Right atrium auricular region (tissue), 2 donors: ENCODE measurements at regions not wholly inside any gene's neighbourhood (a gene's known extent, or its start where the extent isn't known, plus 50 kb on each side); places are given as distances from the start of the nearest gene placed in this dataset.

Experiments
- DNase-seq: peaks from one replicate; pipeline ENCODE4 v3.0.0-alpha.2; 2019; ENCODE audit warnings: low spot score
- H3K27ac ChIP-seq, 2 donors: fragments of 200-600 bp; sonication (generic); 1 replicate in 1 of 2; 2 replicates in 1 of 2; pipeline ENCODE4 v1.5.1; 2016 to 2019
- H3K27me3 ChIP-seq, 2 donors: fragments of 200-600 bp; sonication (generic); one replicate each; pipeline versions ENCODE4 v1.5.1 to v1.6.0; 2017 to 2019
- H3K36me3 ChIP-seq: fragments of 200-600 bp; sonication (generic); one replicate; pipeline ENCODE4 v1.5.1; 2016
- H3K4me1 ChIP-seq, 2 donors: fragments of 200-600 bp; sonication (generic); one replicate each; pipeline versions ENCODE4 v1.5.1 to v1.6.0; 2017 to 2019
- H3K4me3 ChIP-seq, 2 donors: fragments of 200-600 bp; sonication (generic); 1 replicate in 1 of 2; 2 replicates in 1 of 2; pipeline ENCODE4 v1.5.1; 2017 to 2019; ENCODE audit warnings: mild to moderate bottlenecking in 1 of 2, moderate library complexity in 1 of 2
- H3K9me3 ChIP-seq, 2 donors: fragments of 200-600 bp; sonication (generic); one replicate each; pipeline ENCODE4 v1.5.1; 2019
- CTCF ChIP-seq, 2 donors: fragments of 200-600 bp; sonication (generic); IDR thresholded peaks; one replicate each; pipeline ENCODE4 v1.5.1; 2019; ENCODE audit warnings: antibody characterized with exemption in 2 of 2

GRCh38 chr1:60345049-60345448 is 271.5 kb upstream of the C1orf87 start:
- Histone ChIP-seq H3K27ac (no peak overlapping the region), H3K27me3 (no peaks in the 10 kb centered on the region), H3K4me1 (no peaks in the 10 kb centered on the region), H3K9me3 (no peaks in the 10 kb centered on the region), H3K36me3 (no peaks in the 10 kb centered on the region), H3K4me3 (no peak overlapping the region)
- DNase-seq: no peak
- no peak for TF ChIP-seq CTCF (IDR thresholded peaks at IDR 0.05)

GRCh38 chr1:60343736-60344135 is 270.2 kb upstream of the C1orf87 start:
- Histone ChIP-seq H3K9me3 (no peaks in the 10 kb centered on the region), H3K36me3 (no peaks in the 10 kb centered on the region), H3K4me1 (no peaks in the 10 kb centered on the region), H3K27me3 (no peaks in the 10 kb centered on the region), H3K27ac (no peak overlapping the region), H3K4me3 (no peak overlapping the region)
- no peak for TF ChIP-seq CTCF (IDR thresholded peaks at IDR 0.05)
- DNase-seq: no peak

- H3K4me3 ChIP-seq: no peak overlapping the region
- H3K36me3 ChIP-seq: no peaks in the 10 kb centered on the region
- no peaks in the 10 kb centered on the region for H3K9me3 ChIP-seq
- TF ChIP-seq CTCF (IDR thresholded peaks at IDR 0.05): no peak
- no peak overlapping the region for H3K27ac ChIP-seq
- DNase-seq: no peak
- no peaks in the 10 kb centered on the region for H3K4me1 ChIP-seq
- no peaks in the 10 kb centered on the region for H3K27me3 ChIP-seq
Observed at GRCh38 chr1:60342569-60342968, 269.0 kb upstream of the C1orf87 start.

GRCh38 chr1:60341274-60341673 is 267.7 kb upstream of the C1orf87 start:
- Histone ChIP-seq H3K27me3 (no peaks in the 10 kb centered on the region), H3K4me3 (no peak overlapping the region), H3K9me3 (no peaks in the 10 kb centered on the region), H3K27ac (no peak overlapping the region), H3K4me1 (no peaks in the 10 kb centered on the region), H3K36me3 (no peaks in the 10 kb centered on the region)
- TF ChIP-seq CTCF (IDR thresholded peaks at IDR 0.05): no peak
- no peak for DNase-seq

- Histone ChIP-seq H3K27me3 (no peaks in the 10 kb centered on the region), H3K4me1 (no peaks in the 10 kb centered on the region), H3K27ac (no peak overlapping the region), H3K9me3 (peaks cover 0 to 7% of the 10 kb centered on the region in 2 donors), H3K36me3 (no peaks in the 10 kb centered on the region), H3K4me3 (no peak overlapping the region)
- DNase-seq: no peak
- TF ChIP-seq CTCF (IDR thresholded peaks at IDR 0.05): no peak
Observed at GRCh38 chr1:60331647-60332046, 258.1 kb upstream of the C1orf87 start.

GRCh38 chr1:60329651-60330050 is 256.1 kb upstream of the C1orf87 start:
- no peaks in the 10 kb centered on the region for H3K27me3 ChIP-seq
- H3K9me3 ChIP-seq: peaks cover 0 to 7% of the 10 kb centered on the region in 2 donors
- no peak for TF ChIP-seq CTCF (IDR thresholded peaks at IDR 0.05)
- H3K27ac ChIP-seq: no peak overlapping the region
- DNase-seq: no peak
- no peaks in the 10 kb centered on the region for H3K4me1 ChIP-seq
- no peaks in the 10 kb centered on the region for H3K36me3 ChIP-seq
- H3K4me3 ChIP-seq: no peak overlapping the region
